BE2C (cell line): ENCODE measurements at regions not wholly inside any gene's neighbourhood (a gene's known extent, or its start where the extent isn't known, plus 50 kb on each side); places are given as distances from the start of the nearest gene placed in this dataset.

Experiments
- DNase-seq: peaks from one replicate; pipeline ENCODE4 v3.0.0-alpha.2; 2020
- H3K27me3 ChIP-seq: fragments of 250-450 bp; sonication (Bioruptor Pico); 2 replicates; pipeline ENCODE4 v1.5.1; 2020; ENCODE audit warnings: mild to moderate bottlenecking
- H3K36me3 ChIP-seq: fragments of 250-450 bp; sonication (Bioruptor Pico); 2 replicates; pipeline ENCODE4 v1.5.1; 2020; ENCODE audit warnings: mild to moderate bottlenecking
- H3K4me1 ChIP-seq: fragments of 250-450 bp; sonication (Bioruptor Pico); 2 replicates; pipeline ENCODE4 v1.5.1; 2020
- H3K4me3 ChIP-seq: 2 replicates; pipeline ENCODE4 v1.5.1; 2011; ENCODE audit warnings: low read depth, low read length
- H3K9me3 ChIP-seq: fragments of 250-450 bp; sonication (Bioruptor Pico); 2 replicates; pipeline ENCODE4 v1.5.1; 2020
- TF ChIP-seq, protein P1 (sequence below): IDR thresholded peaks from 2 replicates; pipeline ENCODE4 v1.5.1; 2012; ENCODE audit warnings: mild to moderate bottlenecking, low read depth, low read length

- no peak for DNase-seq
- H3K9me3 ChIP-seq: no peaks in the 10 kb centered on the region
- TF ChIP-seq, protein P1, sequence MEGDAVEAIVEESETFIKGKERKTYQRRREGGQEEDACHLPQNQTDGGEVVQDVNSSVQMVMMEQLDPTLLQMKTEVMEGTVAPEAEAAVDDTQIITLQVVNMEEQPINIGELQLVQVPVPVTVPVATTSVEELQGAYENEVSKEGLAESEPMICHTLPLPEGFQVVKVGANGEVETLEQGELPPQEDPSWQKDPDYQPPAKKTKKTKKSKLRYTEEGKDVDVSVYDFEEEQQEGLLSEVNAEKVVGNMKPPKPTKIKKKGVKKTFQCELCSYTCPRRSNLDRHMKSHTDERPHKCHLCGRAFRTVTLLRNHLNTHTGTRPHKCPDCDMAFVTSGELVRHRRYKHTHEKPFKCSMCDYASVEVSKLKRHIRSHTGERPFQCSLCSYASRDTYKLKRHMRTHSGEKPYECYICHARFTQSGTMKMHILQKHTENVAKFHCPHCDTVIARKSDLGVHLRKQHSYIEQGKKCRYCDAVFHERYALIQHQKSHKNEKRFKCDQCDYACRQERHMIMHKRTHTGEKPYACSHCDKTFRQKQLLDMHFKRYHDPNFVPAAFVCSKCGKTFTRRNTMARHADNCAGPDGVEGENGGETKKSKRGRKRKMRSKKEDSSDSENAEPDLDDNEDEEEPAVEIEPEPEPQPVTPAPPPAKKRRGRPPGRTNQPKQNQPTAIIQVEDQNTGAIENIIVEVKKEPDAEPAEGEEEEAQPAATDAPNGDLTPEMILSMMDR: no peak
- no peaks in the 10 kb centered on the region for H3K36me3 ChIP-seq
- no peak overlapping the region for H3K4me3 ChIP-seq
- H3K4me1 ChIP-seq: no peaks in the 10 kb centered on the region
- no peaks in the 10 kb centered on the region for H3K27me3 ChIP-seq
These were observed 100.3 kb downstream of the FAM161A start for GRCh38 chr2:61753512-61753911.

GRCh38 chr2:61750624-61751023 is 103.2 kb downstream of the FAM161A start:
- H3K36me3 ChIP-seq: no peaks in the 10 kb centered on the region
- TF ChIP-seq, protein P1: no peak
- DNase-seq: no peak
- H3K4me1 ChIP-seq: no peaks in the 10 kb centered on the region
- no peaks in the 10 kb centered on the region for H3K27me3 ChIP-seq
- H3K4me3 ChIP-seq: no peak overlapping the region
- no peaks in the 10 kb centered on the region for H3K9me3 ChIP-seq

DNA sequence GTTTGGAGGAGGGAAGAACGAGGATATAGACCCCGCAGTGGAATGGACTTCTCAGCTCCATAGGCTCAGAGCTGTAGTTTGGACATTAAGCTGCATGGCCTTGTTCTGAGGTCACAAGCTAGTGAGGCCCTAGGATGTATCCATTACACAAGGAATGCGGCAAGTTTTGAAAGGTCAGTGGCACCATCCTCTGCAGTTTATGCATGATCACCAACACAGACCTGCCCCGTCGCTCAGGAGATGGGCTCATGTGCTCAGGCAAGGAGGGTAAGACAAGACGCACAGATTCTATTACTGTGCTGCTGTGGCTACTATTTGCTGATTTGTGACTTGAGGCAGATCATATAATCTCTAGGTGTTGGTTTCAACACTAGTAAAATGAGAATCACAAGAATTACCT is 110.9 kb downstream of the FAM161A start:
- Histone ChIP-seq H3K27me3 (no peaks in the 10 kb centered on the region), H3K9me3 (no peaks in the 10 kb centered on the region), H3K4me3 (no peak overlapping the region), H3K36me3 (no peaks in the 10 kb centered on the region), H3K4me1 (no peaks in the 10 kb centered on the region)
- DNase-seq: no peak
- TF ChIP-seq, protein P1: no peak

GRCh38 chr2:61737841-61738240 is 116.0 kb downstream of the FAM161A start:
- H3K4me3 ChIP-seq: no peak overlapping the region
- no peaks in the 10 kb centered on the region for H3K27me3 ChIP-seq
- H3K4me1 ChIP-seq: no peaks in the 10 kb centered on the region
- H3K36me3 ChIP-seq: no peaks in the 10 kb centered on the region
- no peaks in the 10 kb centered on the region for H3K9me3 ChIP-seq
- DNase-seq: no peak
- TF ChIP-seq, protein P1: no peak

- no peak overlapping the region for H3K4me3 ChIP-seq
- no peaks in the 10 kb centered on the region for H3K9me3 ChIP-seq
- no peak for DNase-seq
- H3K27me3 ChIP-seq: no peaks in the 10 kb centered on the region
- no peaks in the 10 kb centered on the region for H3K4me1 ChIP-seq
- H3K36me3 ChIP-seq: no peaks in the 10 kb centered on the region
- TF ChIP-seq, protein P1: no peak
These were observed 116.9 kb downstream of the FAM161A start for GRCh38 chr2:61736953-61737352.

GRCh38 chr2:61733563-61733962 is 120.3 kb downstream of the FAM161A start:
- Histone ChIP-seq H3K36me3 (no peaks in the 10 kb centered on the region), H3K9me3 (no peaks in the 10 kb centered on the region), H3K27me3 (no peaks in the 10 kb centered on the region), H3K4me3 (no peak overlapping the region), H3K4me1 (no peaks in the 10 kb centered on the region)
- TF ChIP-seq, protein P1: no peak
- no peak for DNase-seq
